Stimulated activated memory B cell treated with anti-CD40 and anti-IgM and Interleukin-4, amounts not matched to agents 10 μg/mL and 1 μg/mL and 100 μg/mL, for 72 hours (primary cell): ENCODE measurements at regions not wholly inside any gene's neighbourhood (a gene's known extent, or its start where the extent isn't known, plus 50 kb on each side); places are given as distances from the start of the nearest gene placed in this dataset.
"Not testable (repeated sequence)": the region's sequence is repeated elsewhere in the genome, so short reads cannot be mapped to it uniquely, and the experiment has no call there.

Experiments
- ATAC-seq: fragments of 150-1000 bp; cut with Tn5 transposase; 2 replicates; pipeline ENCODE4 v1.10.0; 2021
- H3K27ac Mint-ChIP-seq: one replicate; pipeline ENCODE4 v1.8.0; 2022; ENCODE audit warnings: mild to moderate bottlenecking, mixed read lengths
- H3K27me3 Mint-ChIP-seq: one replicate; pipeline ENCODE4 v1.8.0; 2022; ENCODE audit warnings: mixed read lengths
- H3K36me3 Mint-ChIP-seq: one replicate; pipeline ENCODE4 v1.8.0; 2022; ENCODE audit warnings: mixed read lengths
- H3K4me1 Mint-ChIP-seq: one replicate; pipeline ENCODE4 v1.8.0; 2022; ENCODE audit warnings: mixed read lengths
- H3K4me3 Mint-ChIP-seq: one replicate; pipeline ENCODE4 v1.8.0; 2022; ENCODE audit warnings: mild to moderate bottlenecking, moderate library complexity, mixed read lengths
- H3K9me3 Mint-ChIP-seq: one replicate; pipeline ENCODE4 v1.8.0; 2022; ENCODE audit warnings: mixed read lengths

- no peaks in the 10 kb centered on the region for H3K27me3 Mint-ChIP-seq
- H3K9me3 Mint-ChIP-seq: no peaks in the 10 kb centered on the region
- no peaks in the 10 kb centered on the region for H3K36me3 Mint-ChIP-seq
- no peak overlapping the region for H3K4me3 Mint-ChIP-seq
- H3K27ac Mint-ChIP-seq: no peak overlapping the region
- ATAC-seq: no peak
- no peaks in the 10 kb centered on the region for H3K4me1 Mint-ChIP-seq
Observed at GRCh38 chr12:105882404-105882803, 256.4 kb downstream of the NUAK1 start.

- Mint-ChIP-seq H3K36me3 (no peaks in the 10 kb centered on the region), H3K9me3 (no peaks in the 10 kb centered on the region), H3K4me3 (no peak overlapping the region), H3K4me1 (no peaks in the 10 kb centered on the region), H3K27me3 (no peaks in the 10 kb centered on the region), H3K27ac (no peak overlapping the region)
- no peak for ATAC-seq
Observed at GRCh38 chr12:105887131-105887530, 251.6 kb downstream of the NUAK1 start.

- H3K27ac Mint-ChIP-seq: no peak overlapping the region
- H3K27me3 Mint-ChIP-seq: no peaks in the 10 kb centered on the region
- H3K9me3 Mint-ChIP-seq: no peaks in the 10 kb centered on the region
- H3K36me3 Mint-ChIP-seq: no peaks in the 10 kb centered on the region
- ATAC-seq: no peak
- no peak overlapping the region for H3K4me3 Mint-ChIP-seq
- no peaks in the 10 kb centered on the region for H3K4me1 Mint-ChIP-seq
Observed at GRCh38 chr12:105888696-105889095, 250.1 kb downstream of the NUAK1 start.

GRCh38 chr12:105892362-105892910, 246.3 kb downstream of the NUAK1 start:
- Mint-ChIP-seq H3K27me3 (no peaks in the 10 kb centered on the region), H3K36me3 (no peaks in the 10 kb centered on the region), H3K27ac (no peak overlapping the region), H3K9me3 (no peaks in the 10 kb centered on the region), H3K4me3 (no peak overlapping the region), H3K4me1 (no peaks in the 10 kb centered on the region)
- no peak for ATAC-seq

- not testable (repeated sequence) for ATAC-seq, H3K27me3 Mint-ChIP-seq, H3K4me1 Mint-ChIP-seq
Observed at GRCh38 chr12:105895197-105895832, 243.4 kb downstream of the NUAK1 start.

GRCh38 chr12:105897311-105897725, 241.4 kb downstream of the NUAK1 start:
- Mint-ChIP-seq H3K9me3 (no peaks in the 10 kb centered on the region), H3K27ac (no peak overlapping the region), H3K4me3 (no peak overlapping the region), H3K4me1 (no peaks in the 10 kb centered on the region), H3K36me3 (no peaks in the 10 kb centered on the region), H3K27me3 (no peaks in the 10 kb centered on the region)
- ATAC-seq: no peak

More at GRCh38 chr12:105895197-105895832, 243.4 kb downstream of the NUAK1 start:
- not testable (repeated sequence) for H3K9me3 Mint-ChIP-seq, H3K36me3 Mint-ChIP-seq, H3K27ac Mint-ChIP-seq, H3K4me3 Mint-ChIP-seq

GRCh38 chr12:105898271-105898670, 240.5 kb downstream of the NUAK1 start:
- not testable (repeated sequence) for ATAC-seq, H3K9me3 Mint-ChIP-seq, H3K27ac Mint-ChIP-seq, H3K27me3 Mint-ChIP-seq, H3K36me3 Mint-ChIP-seq, H3K4me1 Mint-ChIP-seq, H3K4me3 Mint-ChIP-seq

- H3K27me3 Mint-ChIP-seq: no peaks in the 10 kb centered on the region
- no peak overlapping the region for H3K27ac Mint-ChIP-seq
- no peaks in the 10 kb centered on the region for H3K9me3 Mint-ChIP-seq
- no peaks in the 10 kb centered on the region for H3K36me3 Mint-ChIP-seq
- ATAC-seq: peak; percentile 56
- H3K4me1 Mint-ChIP-seq: no peaks in the 10 kb centered on the region
- no peak overlapping the region for H3K4me3 Mint-ChIP-seq
Observed at GRCh38 chr12:105899589-105899988, 239.2 kb downstream of the NUAK1 start.

- Mint-ChIP-seq H3K4me1 (no peaks in the 10 kb centered on the region), H3K27me3 (peaks cover 18% of the 10 kb centered on the region), H3K9me3 (no peaks in the 10 kb centered on the region), H3K36me3 (no peaks in the 10 kb centered on the region), H3K27ac (no peak overlapping the region), H3K4me3 (no peak overlapping the region)
- ATAC-seq: no peak
Observed at GRCh38 chr12:105906561-105906960, 232.2 kb downstream of the NUAK1 start.

- Mint-ChIP-seq H3K36me3 (no peaks in the 10 kb centered on the region), H3K4me1 (no peaks in the 10 kb centered on the region), H3K27ac (no peak overlapping the region), H3K9me3 (no peaks in the 10 kb centered on the region), H3K27me3 (peaks cover 18% of the 10 kb centered on the region), H3K4me3 (no peak overlapping the region)
- no peak for ATAC-seq
Observed at GRCh38 chr12:105907982-105908381, 230.8 kb downstream of the NUAK1 start.

- H3K27me3 Mint-ChIP-seq: peaks cover 18% of the 10 kb centered on the region
- no peak overlapping the region for H3K27ac Mint-ChIP-seq
- no peaks in the 10 kb centered on the region for H3K9me3 Mint-ChIP-seq
- H3K36me3 Mint-ChIP-seq: no peaks in the 10 kb centered on the region
- no peak for ATAC-seq
- H3K4me1 Mint-ChIP-seq: no peaks in the 10 kb centered on the region
- no peak overlapping the region for H3K4me3 Mint-ChIP-seq
Observed at GRCh38 chr12:105910030-105910429, 228.7 kb downstream of the NUAK1 start.

- no peak overlapping the region for H3K4me3 Mint-ChIP-seq
- H3K4me1 Mint-ChIP-seq: no peaks in the 10 kb centered on the region
- no peak overlapping the region for H3K27ac Mint-ChIP-seq
- no peaks in the 10 kb centered on the region for H3K9me3 Mint-ChIP-seq
- H3K36me3 Mint-ChIP-seq: no peaks in the 10 kb centered on the region
- ATAC-seq: no peak
- H3K27me3 Mint-ChIP-seq: peaks cover 2% of the 10 kb centered on the region
Observed at GRCh38 chr12:105911966-105912365, 226.8 kb downstream of the NUAK1 start.

- Mint-ChIP-seq H3K4me1 (no peaks in the 10 kb centered on the region), H3K4me3 (no peak overlapping the region), H3K36me3 (no peaks in the 10 kb centered on the region), H3K9me3 (no peaks in the 10 kb centered on the region), H3K27me3 (no peaks in the 10 kb centered on the region), H3K27ac (no peak overlapping the region)
- ATAC-seq: no peak
Observed at GRCh38 chr12:105912882-105913678, 225.7 kb downstream of the NUAK1 start.

GRCh38 chr12:105915997-105916759, 222.6 kb downstream of the NUAK1 start:
- ATAC-seq: no peak
- H3K36me3 Mint-ChIP-seq: no peaks in the 10 kb centered on the region
- H3K27ac Mint-ChIP-seq: no peak overlapping the region
- no peaks in the 10 kb centered on the region for H3K9me3 Mint-ChIP-seq
- no peaks in the 10 kb centered on the region for H3K4me1 Mint-ChIP-seq
- H3K4me3 Mint-ChIP-seq: no peak overlapping the region
- H3K27me3 Mint-ChIP-seq: no peaks in the 10 kb centered on the region

GRCh38 chr12:105916760-105917039, 222.1 kb downstream of the NUAK1 start:
- Mint-ChIP-seq H3K27me3 (no peaks in the 10 kb centered on the region), H3K36me3 (no peaks in the 10 kb centered on the region), H3K4me3 (no peak overlapping the region), H3K9me3 (no peaks in the 10 kb centered on the region), H3K4me1 (no peaks in the 10 kb centered on the region), H3K27ac (no peak overlapping the region)
- no peak for ATAC-seq
